ENCODE measurements at regions not wholly inside any gene's neighbourhood (a gene's known extent, or its start where the extent isn't known, plus 50 kb on each side); places are given as distances from the start of the nearest gene placed in this dataset.

- TF ChIP-seq ZHX1 (CRISPR knock-in tag; IDR thresholded peaks at IDR 0.05; ENCODE audit: low read depth), result no peak
- TF ChIP-seq ASH2L (IDR thresholded peaks at IDR 0.05; ENCODE audit: insufficient read length, low read depth, low read length), result no peak
- no peak for TF ChIP-seq ZNF484 (CRISPR knock-in tag; IDR thresholded peaks at IDR 0.05; ENCODE audit: borderline replicate concordance, low read depth)
- TF ChIP-seq ZNF639 (CRISPR knock-in tag; conservative IDR thresholded peaks at IDR 0.05), result no peak
- TF ChIP-seq ZNF512B (CRISPR knock-in tag; IDR thresholded peaks at IDR 0.05; ENCODE audit: borderline replicate concordance), result no peak
- TF ChIP-seq ZNF263 (CRISPR knock-in tag; IDR thresholded peaks at IDR 0.05), result no peak
- TF ChIP-seq MAX (IDR thresholded peaks at IDR 0.05), result no peak
- no peak for TF ChIP-seq LCORL (IDR thresholded peaks at IDR 0.05)
- TF ChIP-seq LCORL (CRISPR knock-in tag; IDR thresholded peaks at IDR 0.05), result no peak
These were observed 58.7 kb upstream of the RC3H1 start (continued) for GRCh38 chr1:174080819-174081218.

Data from HepG2 (cell line).